GM12891 (cell line): ENCODE measurements at regions not wholly inside any gene's neighbourhood (a gene's known extent, or its start where the extent isn't known, plus 50 kb on each side); places are given as distances from the start of the nearest gene placed in this dataset.

ENCODE experiments used
- DNase-seq: peaks from one replicate; pipeline ENCODE4 v3.0.0; 2011; ENCODE audit warnings: low spot score; ENCODE audit not compliant: insufficient read length
- FAIRE-seq: peaks from 2 replicates; lab custom pipeline; 2011; peaks lifted over from hg19 to GRCh38; lab: Jason Lieb, UNC
- PAX5 ChIP-seq: IDR thresholded peaks from 2 replicates; pipeline ENCODE4 v1.6.1; 2011; ENCODE audit warnings: low read length, moderate library complexity, mild to moderate bottlenecking; ENCODE audit not compliant: insufficient read depth, severe bottlenecking
- POLR2A ChIP-seq: IDR thresholded peaks from 2 replicates; pipeline ENCODE4 v1.6.1; 2011; ENCODE audit warnings: low read depth, low read length, control low read depth
- POLR2AphosphoS5 ChIP-seq: IDR thresholded peaks from 2 replicates; pipeline ENCODE4 v1.6.1; 2011; ENCODE audit warnings: low read depth, low read length, control low read depth
- POU2F2 ChIP-seq: IDR thresholded peaks from 2 replicates; pipeline ENCODE4 v1.6.1; 2011; ENCODE audit warnings: low read depth, mild to moderate bottlenecking, control low read depth, low read length, moderate library complexity
- SPI1 ChIP-seq: IDR thresholded peaks from 2 replicates; pipeline ENCODE4 v1.6.1; 2011; ENCODE audit warnings: low read depth, low read length, control low read depth
- TAF1 ChIP-seq: IDR thresholded peaks from 2 replicates; pipeline ENCODE4 v1.6.1; 2011; ENCODE audit warnings: low read depth, low read length, control low read depth

DNA sequence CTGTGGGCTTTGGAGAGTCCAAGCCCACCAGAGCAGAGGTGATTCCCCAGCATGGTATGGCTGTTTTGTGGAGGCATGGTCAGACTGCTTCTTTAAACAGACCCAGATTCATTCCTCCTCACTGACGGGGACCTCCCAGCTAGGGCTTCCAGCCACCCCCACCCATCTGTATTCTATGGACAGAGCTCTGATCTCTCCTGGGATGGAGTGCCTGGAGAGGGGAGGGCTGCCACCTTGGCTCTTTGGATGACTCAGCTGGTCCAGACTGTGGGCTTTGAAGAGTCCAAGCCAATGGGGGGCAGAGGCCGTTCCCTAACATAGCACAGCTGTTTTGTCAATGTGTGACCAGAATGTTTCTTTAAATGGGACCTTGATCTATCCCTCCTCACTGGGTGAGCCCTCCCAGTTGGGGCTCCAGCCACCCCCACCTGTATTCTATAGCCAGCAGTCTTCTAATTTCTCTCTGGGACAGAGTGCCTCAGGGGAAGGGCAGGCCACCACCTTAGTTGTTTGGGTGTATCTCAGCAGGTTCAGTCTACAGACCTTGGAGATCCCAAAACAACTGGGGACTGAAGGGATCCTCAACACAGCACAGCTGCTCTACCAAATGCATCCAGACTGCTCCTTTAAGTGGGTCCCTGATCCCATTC, 122.0 kb upstream of the OSTN start:
- FAIRE-seq (no peak), DNase-seq (no peak)

DNA sequence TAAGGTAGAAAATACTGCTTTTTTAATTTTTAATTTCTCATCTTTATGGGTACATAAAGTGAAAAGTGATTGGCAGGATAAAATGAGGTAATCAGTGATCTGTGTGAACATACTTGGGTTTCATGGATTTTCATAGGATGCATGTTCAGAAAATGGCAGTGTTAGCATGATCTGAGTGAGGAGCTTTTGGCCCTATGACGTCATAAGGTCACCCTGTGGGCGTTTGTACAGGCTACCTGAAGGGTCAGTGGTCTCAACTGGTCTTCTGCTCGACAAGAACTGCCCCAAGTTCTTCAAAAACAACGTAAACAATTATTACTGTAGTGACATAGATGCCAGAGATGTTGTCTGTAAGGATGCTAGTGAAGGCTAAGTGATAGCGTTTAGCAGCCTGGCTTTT, 124.5 kb upstream of the OSTN start:
- DNase-seq (no peak), FAIRE-seq (no peak)
- no peak for TF ChIP-seq TAF1
- no peak for TF ChIP-seq POU2F2
- TF ChIP-seq POLR2A: no peak
- TF ChIP-seq SPI1: no peak
- TF ChIP-seq POLR2AphosphoS5: no peak
- no peak for TF ChIP-seq PAX5

More for the DNA sequence above, 122.0 kb upstream of the OSTN start:
- TF ChIP-seq TAF1 (no peak), POLR2AphosphoS5 (no peak), POU2F2 (no peak), PAX5 (no peak), SPI1 (no peak), POLR2A (no peak)

DNA sequence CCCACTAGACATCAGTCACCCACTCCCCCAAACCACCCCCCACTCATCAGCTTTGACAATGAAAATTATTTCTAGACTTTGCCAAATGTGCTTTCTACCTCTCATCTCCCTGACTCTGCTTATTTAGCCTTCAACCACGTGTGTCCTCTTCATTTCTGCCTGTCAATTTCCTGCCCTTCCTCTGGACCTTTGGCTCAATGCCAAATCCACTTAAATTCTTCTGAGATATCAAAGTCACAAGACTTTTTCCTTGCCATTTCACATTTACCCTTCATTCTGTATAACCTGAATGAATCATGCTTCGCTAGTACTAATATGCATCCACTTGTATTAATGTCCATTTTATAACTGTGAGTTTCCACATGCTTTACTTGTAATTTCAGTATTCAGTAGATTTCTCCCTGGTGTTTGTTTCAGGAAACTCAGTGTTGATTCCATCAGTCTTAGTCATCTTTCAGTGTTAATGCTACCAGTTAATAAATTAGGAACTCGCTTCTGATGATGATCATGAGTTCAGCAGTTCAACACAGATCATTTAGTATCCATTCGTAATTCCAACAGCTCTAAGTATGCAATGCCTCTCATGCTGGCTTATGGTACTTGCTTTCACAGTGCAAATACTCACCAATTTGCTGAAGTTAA, 128.2 kb upstream of the OSTN start:
- TF ChIP-seq TAF1 (no peak), POLR2AphosphoS5 (no peak), POLR2A (no peak), PAX5 (no peak), POU2F2 (no peak), SPI1 (no peak)
- FAIRE-seq (no peak), DNase-seq (no peak)

DNA sequence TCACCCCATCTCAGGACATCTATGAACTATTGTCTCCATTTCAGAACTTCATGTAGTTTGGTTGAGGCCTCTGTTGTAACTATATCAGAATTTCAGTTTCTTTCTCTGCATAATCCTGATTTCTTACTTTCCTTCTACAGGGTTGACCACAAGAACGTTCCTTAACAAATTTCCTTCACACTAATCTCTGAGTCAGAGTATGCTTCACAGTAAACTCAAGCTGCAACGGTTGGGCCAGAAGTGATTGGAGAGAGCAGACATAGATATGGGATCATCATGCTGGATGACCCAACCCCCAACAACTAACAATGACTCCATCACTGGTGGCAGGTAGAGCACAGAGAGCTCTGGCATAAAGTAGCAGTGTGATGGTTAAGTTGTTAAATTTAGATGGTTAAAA, 128.8 kb upstream of the OSTN start:
- DNase-seq (no peak), FAIRE-seq (no peak)
- TF ChIP-seq POU2F2 (no peak), TAF1 (no peak), POLR2AphosphoS5 (no peak), PAX5 (no peak), POLR2A (no peak), SPI1 (no peak)

DNA sequence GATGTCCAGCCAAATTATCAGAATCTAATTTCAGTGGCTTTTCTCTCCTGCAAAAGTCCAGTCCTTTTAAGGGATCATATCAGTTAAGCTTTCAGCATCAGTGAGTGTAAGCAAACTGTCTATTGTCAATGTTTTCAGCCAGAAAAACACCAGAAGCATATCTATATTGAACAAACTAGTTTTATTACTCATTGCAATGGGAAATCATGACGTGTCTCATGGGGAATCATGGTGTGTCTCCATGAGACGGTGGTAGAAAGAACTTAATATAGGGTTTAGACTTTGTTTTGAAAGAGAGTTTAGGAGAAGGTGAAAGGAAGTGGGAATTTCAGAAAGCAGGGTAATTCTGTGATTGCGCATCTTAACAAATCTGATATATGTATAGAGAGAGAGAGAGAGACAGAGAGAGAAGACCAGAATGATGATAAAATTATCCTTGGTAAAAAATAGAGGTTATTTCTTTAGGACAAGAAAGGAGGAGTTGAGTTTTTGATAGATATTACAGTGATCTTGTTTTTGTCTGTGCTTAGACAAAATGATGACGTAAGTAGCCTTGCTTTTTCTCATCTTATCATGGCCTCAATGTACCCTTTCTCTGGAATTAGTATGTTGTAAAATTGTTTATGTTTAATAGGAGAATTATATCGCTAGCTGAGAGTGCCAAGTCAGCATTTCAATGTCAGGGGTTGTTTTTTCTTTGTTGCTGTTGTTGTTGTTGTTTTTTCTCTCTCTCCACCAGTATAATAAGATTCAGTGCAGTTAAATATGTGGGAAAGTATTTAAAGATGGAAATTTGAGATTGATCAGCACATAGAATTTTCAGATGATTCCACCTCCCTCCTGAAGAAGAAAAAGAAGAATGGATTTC, 129.9 kb upstream of the OSTN start:
- FAIRE-seq: no peak
- no peak for DNase-seq

DNA sequence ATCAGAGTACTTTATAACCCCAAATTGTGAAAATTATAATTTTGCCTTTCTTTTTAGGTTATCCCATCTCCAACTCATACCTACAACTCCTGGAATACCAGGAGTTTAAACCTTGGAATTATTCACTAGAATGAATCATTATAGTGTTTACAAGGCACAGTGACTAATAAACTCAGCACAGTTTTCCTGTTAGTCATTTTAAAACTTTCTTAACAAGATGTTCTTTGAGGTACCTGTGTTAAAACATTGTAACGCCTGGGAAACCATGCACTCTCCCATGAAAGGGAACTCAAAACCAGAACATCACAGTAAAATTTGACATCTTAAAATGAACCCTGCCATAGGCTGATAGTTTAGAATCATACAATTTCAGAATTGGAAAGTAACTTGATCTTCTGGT, 132.4 kb upstream of the OSTN start:
- DNase-seq (no peak), FAIRE-seq (no peak)
- TF ChIP-seq POLR2A (no peak), POLR2AphosphoS5 (no peak), POU2F2 (no peak), TAF1 (no peak), SPI1 (no peak)

More for the DNA sequence above, 129.9 kb upstream of the OSTN start:
- TF ChIP-seq PAX5: no peak
- no peak for TF ChIP-seq POU2F2
- TF ChIP-seq POLR2A: no peak
- no peak for TF ChIP-seq POLR2AphosphoS5
- TF ChIP-seq SPI1: no peak
- no peak for TF ChIP-seq TAF1

DNA sequence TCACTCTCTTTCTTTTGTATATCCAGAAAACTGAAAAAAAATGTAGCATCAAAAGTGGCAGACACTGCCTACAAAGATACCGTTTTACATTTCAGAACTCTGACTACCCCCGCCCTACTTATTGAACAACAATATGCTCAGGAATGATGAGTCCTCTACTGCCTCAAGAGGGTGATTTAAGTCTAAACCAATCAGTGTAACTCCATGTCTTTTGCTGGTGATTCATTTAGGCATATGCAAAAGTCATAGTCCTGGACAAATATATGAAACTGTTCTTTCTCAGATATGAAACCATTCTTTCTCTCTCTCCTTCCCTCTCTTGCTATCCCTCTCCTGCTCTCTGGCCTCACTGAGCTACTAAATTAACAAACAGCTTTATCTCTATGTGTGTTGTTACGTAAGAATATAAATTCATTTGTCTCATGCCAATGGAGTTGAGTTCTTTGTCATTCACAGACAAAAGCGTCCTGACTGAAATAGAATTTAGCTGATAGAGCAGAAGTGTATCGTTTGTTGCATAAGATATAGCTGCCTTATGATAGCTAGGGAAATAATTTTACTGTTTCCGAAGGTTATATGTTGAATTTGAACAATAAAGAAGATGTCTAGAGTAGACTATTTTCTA, 133.7 kb upstream of the OSTN start:
- no peak for DNase-seq
- peak; percentile 23 for FAIRE-seq
- no peak for TF ChIP-seq POLR2AphosphoS5

DNA sequence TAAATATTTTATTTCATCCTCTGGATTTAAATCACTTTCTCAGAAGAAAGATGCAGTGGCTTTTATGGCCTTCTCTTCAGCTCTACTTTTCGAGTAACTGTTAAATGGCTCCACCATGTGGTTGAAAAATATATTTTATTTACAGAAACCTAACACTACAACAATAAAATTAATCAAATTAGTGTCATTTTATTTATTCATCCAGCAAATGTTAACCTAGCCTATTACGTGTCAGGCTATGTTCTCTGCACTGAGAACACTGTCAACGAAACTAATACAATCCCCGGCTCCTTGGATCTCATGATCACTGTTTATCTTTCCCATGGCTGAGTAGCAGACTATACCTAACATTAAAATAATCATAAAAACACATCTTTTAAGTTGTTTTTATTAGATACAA, 148.0 kb upstream of the OSTN start:
- TF ChIP-seq POLR2A (no peak), TAF1 (no peak), POU2F2 (no peak), SPI1 (no peak), POLR2AphosphoS5 (no peak)
- no peak for DNase-seq
- FAIRE-seq: no peak

DNA sequence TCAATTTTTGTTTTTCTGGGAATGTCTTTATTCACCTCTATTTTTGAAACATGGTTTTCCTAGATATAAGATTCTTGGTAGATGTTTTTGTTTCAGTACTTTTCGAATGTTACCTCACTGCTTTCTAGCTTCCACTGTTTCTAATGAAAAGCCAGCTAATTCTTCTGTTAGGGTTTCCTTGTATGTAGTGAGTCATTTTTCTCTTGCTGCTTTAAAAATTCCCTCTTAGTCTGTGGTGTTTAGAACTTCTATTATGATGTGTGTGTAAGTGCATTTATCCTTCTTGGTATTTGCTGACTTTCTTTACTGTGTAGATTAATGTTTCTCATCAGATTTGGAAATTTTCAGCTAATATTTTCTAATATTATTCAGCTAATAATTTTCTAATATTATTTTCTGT, 151.1 kb upstream of the OSTN start:
- DNase-seq (no peak), FAIRE-seq (no peak)
- no peak for TF ChIP-seq POLR2AphosphoS5
- no peak for TF ChIP-seq SPI1
- no peak for TF ChIP-seq PAX5
- no peak for TF ChIP-seq POLR2A
- TF ChIP-seq POU2F2: no peak
- no peak for TF ChIP-seq TAF1

DNA sequence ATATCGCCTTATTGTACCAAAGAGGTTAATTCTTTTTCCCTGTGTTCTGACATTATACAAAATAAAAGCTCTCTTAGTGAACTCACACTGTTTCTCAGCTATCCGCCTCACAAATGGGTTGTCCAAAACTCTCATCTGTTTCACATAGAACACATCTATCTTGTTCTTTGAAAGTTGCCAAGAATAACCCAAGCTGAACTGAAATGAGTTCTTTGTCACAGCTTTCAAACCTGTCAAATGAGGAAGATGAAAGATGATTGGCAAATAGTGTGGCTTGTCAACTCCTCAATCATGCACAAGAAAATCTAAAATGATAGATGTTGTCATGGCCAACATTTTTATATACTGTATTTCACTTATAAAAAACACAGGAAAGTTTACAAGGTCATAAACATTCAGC, 168.1 kb upstream of the OSTN start:
- FAIRE-seq (no peak), DNase-seq (no peak)
- TF ChIP-seq SPI1: no peak
- no peak for TF ChIP-seq PAX5
- TF ChIP-seq TAF1: no peak
- no peak for TF ChIP-seq POLR2A
- TF ChIP-seq POU2F2: no peak
- no peak for TF ChIP-seq POLR2AphosphoS5
